ENCODE measurements at regions not wholly inside any gene's neighbourhood (a gene's known extent, or its start where the extent isn't known, plus 50 kb on each side); places are given as distances from the start of the nearest gene placed in this dataset.

DNA sequence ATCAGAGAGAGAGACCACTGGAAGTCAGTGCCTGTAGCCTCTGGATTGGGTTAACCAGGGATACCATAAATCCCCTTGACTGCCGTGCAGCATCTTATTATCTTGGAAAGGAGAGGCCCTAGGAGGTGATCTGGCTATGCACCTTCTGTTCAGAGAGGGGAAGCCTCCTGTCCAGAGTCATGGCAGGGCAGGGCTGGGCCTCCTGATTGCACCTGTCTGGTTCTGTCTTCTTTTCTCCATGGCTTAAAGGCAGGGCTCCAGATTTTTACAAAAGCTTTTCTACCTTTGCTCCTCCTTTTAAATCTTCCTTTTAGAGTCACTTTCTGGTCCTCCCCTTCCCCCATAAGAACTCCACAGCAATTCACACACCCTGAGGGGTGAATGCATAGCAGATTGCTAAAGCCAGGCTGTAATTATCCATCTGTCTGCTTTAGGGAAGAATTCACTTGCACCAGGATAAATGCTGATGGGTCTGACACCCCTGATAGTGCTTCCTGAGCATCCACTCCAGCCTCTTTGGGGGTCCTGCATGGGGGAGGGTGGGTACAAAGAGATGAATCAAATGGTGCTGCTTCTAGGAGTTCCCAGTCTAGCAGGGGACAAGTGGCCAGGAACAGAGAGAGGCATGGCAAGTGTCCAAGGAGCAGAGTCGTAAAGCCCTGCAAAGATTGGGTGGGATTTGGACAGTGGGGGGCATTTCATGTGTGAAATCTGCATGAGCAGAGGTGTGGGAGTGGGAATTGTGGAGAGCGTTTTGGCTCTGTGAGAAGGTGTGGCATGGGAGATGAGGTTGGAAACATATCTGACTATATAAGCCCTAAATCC is 141.3 kb upstream of the ALDH1B1 start:
- Mint-ChIP-seq H3K9me3 (peaks cover 2% of the 10 kb centered on the region), H3K4me3 (no peak overlapping the region), H3K4me1 (peaks cover 4% of the 10 kb centered on the region), H3K36me3 (ENCODE audit: low read depth) (no peaks in the 10 kb centered on the region), H3K27ac (no peak overlapping the region), H3K27me3 (ENCODE audit: low read depth) (peaks cover 21% of the 10 kb centered on the region)
- TF ChIP-seq, protein P1, sequence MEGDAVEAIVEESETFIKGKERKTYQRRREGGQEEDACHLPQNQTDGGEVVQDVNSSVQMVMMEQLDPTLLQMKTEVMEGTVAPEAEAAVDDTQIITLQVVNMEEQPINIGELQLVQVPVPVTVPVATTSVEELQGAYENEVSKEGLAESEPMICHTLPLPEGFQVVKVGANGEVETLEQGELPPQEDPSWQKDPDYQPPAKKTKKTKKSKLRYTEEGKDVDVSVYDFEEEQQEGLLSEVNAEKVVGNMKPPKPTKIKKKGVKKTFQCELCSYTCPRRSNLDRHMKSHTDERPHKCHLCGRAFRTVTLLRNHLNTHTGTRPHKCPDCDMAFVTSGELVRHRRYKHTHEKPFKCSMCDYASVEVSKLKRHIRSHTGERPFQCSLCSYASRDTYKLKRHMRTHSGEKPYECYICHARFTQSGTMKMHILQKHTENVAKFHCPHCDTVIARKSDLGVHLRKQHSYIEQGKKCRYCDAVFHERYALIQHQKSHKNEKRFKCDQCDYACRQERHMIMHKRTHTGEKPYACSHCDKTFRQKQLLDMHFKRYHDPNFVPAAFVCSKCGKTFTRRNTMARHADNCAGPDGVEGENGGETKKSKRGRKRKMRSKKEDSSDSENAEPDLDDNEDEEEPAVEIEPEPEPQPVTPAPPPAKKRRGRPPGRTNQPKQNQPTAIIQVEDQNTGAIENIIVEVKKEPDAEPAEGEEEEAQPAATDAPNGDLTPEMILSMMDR (IDR thresholded peaks at IDR 0.05; ENCODE audit: unreplicated experiment in 3 of 3): no peak

- Mint-ChIP-seq H3K27me3 (ENCODE audit: low read depth) (peaks cover 21% of the 10 kb centered on the region), H3K36me3 (ENCODE audit: low read depth) (no peaks in the 10 kb centered on the region), H3K9me3 (peaks cover 2% of the 10 kb centered on the region), H3K4me3 (no peak overlapping the region), H3K27ac (no peak overlapping the region), H3K4me1 (peaks cover 4% of the 10 kb centered on the region)
- TF ChIP-seq, protein P1 (IDR thresholded peaks at IDR 0.05; ENCODE audit: unreplicated experiment in 3 of 3): no peak
Measured at GRCh38 chr9:38250279-38251035, 142.0 kb upstream of the ALDH1B1 start.

DNA sequence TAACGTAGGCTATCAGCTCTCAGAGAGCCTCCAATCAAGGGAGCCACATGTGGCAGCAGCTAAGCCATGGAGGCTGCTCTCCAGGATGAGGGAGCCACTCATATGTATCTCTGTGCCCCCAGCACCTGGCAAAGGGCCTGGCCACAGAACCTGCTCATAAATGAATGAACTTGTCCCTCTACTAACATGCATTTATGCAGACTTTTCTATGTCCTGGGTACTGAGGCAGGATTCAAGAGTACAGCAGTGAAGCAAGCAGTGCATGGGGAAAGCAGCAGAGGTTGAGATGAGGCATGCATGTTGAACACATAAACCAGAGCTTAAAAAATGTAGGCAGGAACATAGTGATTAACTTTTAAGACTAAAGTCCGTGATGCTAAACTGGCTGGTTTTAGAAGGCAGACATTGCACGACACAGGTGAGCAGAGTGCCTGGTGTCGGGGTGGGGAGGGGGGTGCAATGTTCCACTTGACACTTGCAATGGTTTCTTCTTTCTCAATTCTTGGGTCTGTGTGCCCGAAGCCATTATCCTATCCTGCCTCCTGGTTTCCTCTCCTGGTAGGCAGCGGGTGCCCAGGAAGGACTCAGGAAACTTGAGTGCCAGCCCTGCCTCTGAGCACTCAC is 142.8 kb upstream of the ALDH1B1 start:
- Mint-ChIP-seq H3K27ac (no peak overlapping the region), H3K4me1 (peaks cover 4% of the 10 kb centered on the region), H3K9me3 (peaks cover 2% of the 10 kb centered on the region), H3K36me3 (ENCODE audit: low read depth) (no peaks in the 10 kb centered on the region), H3K4me3 (no peak overlapping the region), H3K27me3 (ENCODE audit: low read depth) (peaks cover 17% of the 10 kb centered on the region)
- TF ChIP-seq, protein P1 (IDR thresholded peaks at IDR 0.05; ENCODE audit: unreplicated experiment in 3 of 3): no peak

DNA sequence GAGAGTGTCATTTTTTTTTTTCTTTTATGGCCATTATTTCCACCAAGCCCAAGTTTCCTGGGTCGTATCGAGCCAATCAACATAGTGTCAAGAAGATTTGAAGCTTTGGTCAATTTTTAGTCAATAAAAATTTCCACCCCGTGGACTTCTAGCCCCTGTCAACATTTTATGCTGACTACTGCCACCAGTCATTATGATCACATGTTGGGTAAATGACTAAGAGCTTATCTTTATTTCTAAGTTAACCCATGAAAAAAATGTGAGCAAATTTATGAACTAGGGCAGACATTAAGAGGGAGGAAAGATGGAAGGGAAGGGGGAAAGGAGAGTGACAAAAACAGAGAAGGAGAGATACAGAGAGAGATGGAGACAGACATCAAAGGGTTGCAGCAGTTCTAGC is 143.5 kb upstream of the ALDH1B1 start:
- H3K9me3 Mint-ChIP-seq: peaks cover 2% of the 10 kb centered on the region
- H3K36me3 Mint-ChIP-seq (ENCODE audit: low read depth): no peaks in the 10 kb centered on the region
- TF ChIP-seq, protein P1 (IDR thresholded peaks at IDR 0.05; ENCODE audit: unreplicated experiment in 3 of 3): no peak
- H3K4me3 Mint-ChIP-seq: no peak overlapping the region
- no peak overlapping the region for H3K27ac Mint-ChIP-seq
- peaks cover 4% of the 10 kb centered on the region for H3K4me1 Mint-ChIP-seq
- H3K27me3 Mint-ChIP-seq (ENCODE audit: low read depth): peaks cover 17% of the 10 kb centered on the region

GRCh38 chr9:38246833-38247232 is 145.7 kb upstream of the ALDH1B1 start:
- Mint-ChIP-seq H3K4me1 (peaks cover 4% of the 10 kb centered on the region), H3K27ac (no peak overlapping the region)
- TF ChIP-seq, protein P1 (IDR thresholded peaks at IDR 0.05; ENCODE audit: unreplicated experiment in 3 of 3): no peak

More at GRCh38 chr9:38246833-38247232, 145.7 kb upstream of the ALDH1B1 start:
- Mint-ChIP-seq H3K9me3 (peaks cover 2% of the 10 kb centered on the region), H3K4me3 (no peak overlapping the region), H3K27me3 (ENCODE audit: low read depth) (peaks cover 17% of the 10 kb centered on the region), H3K36me3 (ENCODE audit: low read depth) (no peaks in the 10 kb centered on the region)

Measured in nephron (organoid).